ENCODE measurements at regions not wholly inside any gene's neighbourhood (a gene's known extent, or its start where the extent isn't known, plus 50 kb on each side); places are given as distances from the start of the nearest gene placed in this dataset.

DNA sequence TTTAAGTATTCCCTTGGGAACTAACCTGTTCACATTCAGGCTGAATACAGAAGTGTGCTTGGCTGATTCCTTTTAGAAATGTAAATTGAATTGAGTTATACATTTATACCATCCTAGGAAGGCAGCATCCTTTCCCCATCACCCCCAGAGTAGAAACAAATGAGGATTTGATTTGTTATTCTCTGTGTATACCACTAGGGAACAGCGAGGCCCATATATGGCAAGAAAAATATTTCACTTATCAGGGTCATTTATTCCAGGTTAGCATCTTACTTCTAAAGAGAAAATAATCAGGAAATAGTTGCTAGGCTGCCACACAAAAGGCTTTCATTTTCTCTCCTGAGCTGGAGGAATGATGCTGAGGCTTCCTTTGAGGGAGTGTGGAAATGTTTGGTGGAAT, 516.9 kb downstream of the PIK3C3 start:
- no peak for TF ChIP-seq POLR2A (IDR thresholded peaks at IDR 0.05)
- TF ChIP-seq, protein P1, sequence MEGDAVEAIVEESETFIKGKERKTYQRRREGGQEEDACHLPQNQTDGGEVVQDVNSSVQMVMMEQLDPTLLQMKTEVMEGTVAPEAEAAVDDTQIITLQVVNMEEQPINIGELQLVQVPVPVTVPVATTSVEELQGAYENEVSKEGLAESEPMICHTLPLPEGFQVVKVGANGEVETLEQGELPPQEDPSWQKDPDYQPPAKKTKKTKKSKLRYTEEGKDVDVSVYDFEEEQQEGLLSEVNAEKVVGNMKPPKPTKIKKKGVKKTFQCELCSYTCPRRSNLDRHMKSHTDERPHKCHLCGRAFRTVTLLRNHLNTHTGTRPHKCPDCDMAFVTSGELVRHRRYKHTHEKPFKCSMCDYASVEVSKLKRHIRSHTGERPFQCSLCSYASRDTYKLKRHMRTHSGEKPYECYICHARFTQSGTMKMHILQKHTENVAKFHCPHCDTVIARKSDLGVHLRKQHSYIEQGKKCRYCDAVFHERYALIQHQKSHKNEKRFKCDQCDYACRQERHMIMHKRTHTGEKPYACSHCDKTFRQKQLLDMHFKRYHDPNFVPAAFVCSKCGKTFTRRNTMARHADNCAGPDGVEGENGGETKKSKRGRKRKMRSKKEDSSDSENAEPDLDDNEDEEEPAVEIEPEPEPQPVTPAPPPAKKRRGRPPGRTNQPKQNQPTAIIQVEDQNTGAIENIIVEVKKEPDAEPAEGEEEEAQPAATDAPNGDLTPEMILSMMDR (IDR thresholded peaks at IDR 0.05): no peak

All from testis (tissue), 2 donors.